ENCODE measurements at regions not wholly inside any gene's neighbourhood (a gene's known extent, or its start where the extent isn't known, plus 50 kb on each side); places are given as distances from the start of the nearest gene placed in this dataset.

DNA sequence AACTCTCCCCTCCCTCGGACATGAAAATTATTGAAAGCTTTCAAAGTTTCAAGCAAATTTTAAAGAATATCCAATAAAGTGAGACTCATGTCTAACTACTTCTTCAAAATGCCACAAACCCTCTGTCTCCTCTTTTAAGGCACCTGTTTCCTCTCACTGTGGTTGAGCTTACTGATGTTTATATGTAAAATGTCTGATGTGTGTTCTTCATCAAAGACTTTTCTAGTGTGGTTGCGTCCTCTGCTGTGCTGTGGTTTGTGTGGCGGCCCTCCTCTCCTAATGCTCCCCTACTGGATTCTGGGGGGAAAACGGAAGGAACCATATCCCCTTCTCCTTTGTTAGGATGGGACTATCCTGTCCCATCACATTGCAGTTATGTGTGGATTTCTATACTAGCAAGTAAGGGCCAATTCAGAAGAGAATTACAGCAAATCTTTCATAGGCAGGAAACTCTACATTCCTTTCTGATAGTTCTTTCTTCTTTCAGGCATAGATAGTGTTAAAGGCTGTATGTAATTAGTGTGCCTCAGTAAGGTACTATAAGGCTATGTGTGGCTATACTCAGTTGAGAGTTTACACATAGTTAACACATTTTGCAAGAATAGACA, 221.0 kb upstream of the GPRIN3 start:
- no peak overlapping the region for H3K27ac Mint-ChIP-seq
- H3K4me1 Mint-ChIP-seq = no peaks in the 10 kb centered on the region
- Histone ChIP-seq H3K4me2 (ENCODE audit: insufficient read depth, insufficient read length, low read length) (no peak overlapping the region), H2BK5ac (ENCODE audit: insufficient read length, low read length) (no peak overlapping the region), H3K4me1 (ENCODE audit: insufficient read depth, low read length) (no peaks in the 10 kb centered on the region), H3K27ac (ENCODE audit: insufficient read length, low read depth, low read length) (no peak overlapping the region), H2BK12ac (ENCODE audit: insufficient read length, low read depth, low read length) (no peak overlapping the region), H4K91ac (ENCODE audit: insufficient read length, low read depth, low read length) (no peak overlapping the region), H2AK5ac (ENCODE audit: insufficient read length, low read length) (no peak overlapping the region), H3K14ac (ENCODE audit: insufficient read depth, low read length) (no peak overlapping the region), H4K20me1 (ENCODE audit: control insufficient read depth, insufficient read depth, insufficient read length) (no peaks in the 10 kb centered on the region), H3K18ac (ENCODE audit: insufficient read length, low read depth, low read length) (no peak overlapping the region), H3K23me2 (ENCODE audit: insufficient read length, low read depth, low read length, poor library complexity, severe bottlenecking) (no peaks in the 10 kb centered on the region), H3K79me1 (ENCODE audit: insufficient read depth, low read depth, low read length, poor library complexity, severe bottlenecking) (no peaks in the 10 kb centered on the region), H3K9me3 (ENCODE audit: control insufficient read depth, low read depth, low read length) (no peaks in the 10 kb centered on the region), H3T11ph (ENCODE audit: low read length) (no peak overlapping the region), H4K5ac (ENCODE audit: insufficient read length, low read depth, low read length) (no peak overlapping the region), H3K4ac (ENCODE audit: low read depth, low read length) (no peak overlapping the region), H2BK120ac (ENCODE audit: low read depth, low read length, poor library complexity, severe bottlenecking) (no peak overlapping the region), H3K23ac (ENCODE audit: insufficient read length, low read depth, low read length) (no peak overlapping the region), H2AFZ (ENCODE audit: low read length) (no peak overlapping the region), H3K27me3 (ENCODE audit: insufficient read depth, low read length) (no peaks in the 10 kb centered on the region), H3K79me2 (ENCODE audit: insufficient read depth, low read length) (no peaks in the 10 kb centered on the region), H4K8ac (replicated peaks; ENCODE audit: insufficient read length, low read depth, low read length) (no peak overlapping the region), H2BK20ac (ENCODE audit: low read depth, low read length, poor library complexity, severe bottlenecking) (no peak overlapping the region), H3K56ac (ENCODE audit: insufficient read length, low read depth, low read length) (no peak overlapping the region), H2BK15ac (ENCODE audit: low read depth, low read length) (no peak overlapping the region), H3K9ac (ENCODE audit: extremely low read depth, insufficient read length, low read length) (no peak overlapping the region)
- peaks cover 1% of the 10 kb centered on the region; the same call in 1 of the 2 replicates for H3K27me3 Mint-ChIP-seq (ENCODE audit: low read depth)
- H3K4me3 Mint-ChIP-seq = no peak overlapping the region
- no peaks in the 10 kb centered on the region for H3K36me3 Mint-ChIP-seq (ENCODE audit: insufficient read depth in 1 of 3, low read depth in 3 of 3)
- TF ChIP-seq, protein P1, sequence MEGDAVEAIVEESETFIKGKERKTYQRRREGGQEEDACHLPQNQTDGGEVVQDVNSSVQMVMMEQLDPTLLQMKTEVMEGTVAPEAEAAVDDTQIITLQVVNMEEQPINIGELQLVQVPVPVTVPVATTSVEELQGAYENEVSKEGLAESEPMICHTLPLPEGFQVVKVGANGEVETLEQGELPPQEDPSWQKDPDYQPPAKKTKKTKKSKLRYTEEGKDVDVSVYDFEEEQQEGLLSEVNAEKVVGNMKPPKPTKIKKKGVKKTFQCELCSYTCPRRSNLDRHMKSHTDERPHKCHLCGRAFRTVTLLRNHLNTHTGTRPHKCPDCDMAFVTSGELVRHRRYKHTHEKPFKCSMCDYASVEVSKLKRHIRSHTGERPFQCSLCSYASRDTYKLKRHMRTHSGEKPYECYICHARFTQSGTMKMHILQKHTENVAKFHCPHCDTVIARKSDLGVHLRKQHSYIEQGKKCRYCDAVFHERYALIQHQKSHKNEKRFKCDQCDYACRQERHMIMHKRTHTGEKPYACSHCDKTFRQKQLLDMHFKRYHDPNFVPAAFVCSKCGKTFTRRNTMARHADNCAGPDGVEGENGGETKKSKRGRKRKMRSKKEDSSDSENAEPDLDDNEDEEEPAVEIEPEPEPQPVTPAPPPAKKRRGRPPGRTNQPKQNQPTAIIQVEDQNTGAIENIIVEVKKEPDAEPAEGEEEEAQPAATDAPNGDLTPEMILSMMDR (conservative IDR thresholded peaks at IDR 0.05) = no peak
- no CpG with 5 or more reads among the region's 4 CpGs for WGBS (ENCODE audit: extremely low coverage, insufficient read length, low lambda C conversion rate)
- DNase-seq = no peak
- H3K9me3 Mint-ChIP-seq = no peaks in the 10 kb centered on the region

Measured in H9 (cell line).